ENCODE measurements at regions not wholly inside any gene's neighbourhood (a gene's known extent, or its start where the extent isn't known, plus 50 kb on each side); places are given as distances from the start of the nearest gene placed in this dataset.

GRCh38 chr4:181137351-181137750 lies 1105.9 kb upstream of the TENM3 start:
- no TSS peak for BruUV-seq (replicated peaks)
- H3K23ac ChIP-seq (ENCODE audit: low read depth, low read length), result no peak overlapping the region
- no peak overlapping the region for H2AFZ ChIP-seq (replicated peaks; ENCODE audit: low read length, poor library complexity)
- H3K4ac ChIP-seq (ENCODE audit: low read depth, low read length), result no peak overlapping the region
- dilution Hi-C loops (cut with HindIII; ENCODE audit: low sequenced_read_pairs, unreplicated experiment), result no loop called here
- in situ Hi-C loops (cut with MboI; ENCODE audit: low sequenced_read_pairs), result loop anchor here (25.0 kb wide), 1 partner anchor 1675 kb away; no protein-coding TSS in a partner anchor
- no peak overlapping the region for H2BK15ac ChIP-seq (ENCODE audit: low read depth, low read length)
- no peaks in the 10 kb centered on the region for H4K20me1 ChIP-seq (ENCODE audit: insufficient read depth, low read length)
- no peak overlapping the region for H3K14ac ChIP-seq (replicated peaks; ENCODE audit: low read depth, low read length)
- no peak overlapping the region for H3K9ac ChIP-seq (ENCODE audit: low read depth, low read length)
- no peak overlapping the region for H2BK120ac ChIP-seq (ENCODE audit: low read depth, low read length)
- H4K8ac ChIP-seq (ENCODE audit: low read depth in 2 of 2, low read length in 2 of 2), result no peak overlapping the region
- H2BK20ac ChIP-seq (ENCODE audit: low read depth, low read length), result no peak overlapping the region
- DNase-seq (no peak), ATAC-seq (ENCODE audit: low read depth) (no peak)
- H3K4me2 ChIP-seq (ENCODE audit: low read depth, low read length), result no peak overlapping the region
- H3K56ac ChIP-seq (ENCODE audit: extremely low read depth, insufficient read depth, low read length), result no peak overlapping the region
- 100% methylated on average over 1 of the region's 3 CpGs; no CpG with 5 or more reads in 1 of the 2 experiments for WGBS, 2 experiments (ENCODE audit: extremely low coverage in 2 of 2, insufficient read length in 1 of 2)
- POLR2A ChIA-PET (ENCODE audit: unreplicated experiment), result no interaction called here
- H3K27ac ChIP-seq (ENCODE audit: insufficient read depth, low read length), result no peak overlapping the region
- no peak overlapping the region for H4K5ac ChIP-seq (ENCODE audit: low read depth, low read length)
- no peak overlapping the region for H2AK5ac ChIP-seq (ENCODE audit: low read depth, low read length)
- H4K91ac ChIP-seq (ENCODE audit: insufficient read depth, low read depth, low read length), result no peak overlapping the region
- no peak overlapping the region for H3K18ac ChIP-seq (ENCODE audit: low read depth, low read length)
- TF ChIP-seq FOS (IDR thresholded peaks at IDR 0.05; ENCODE audit: low read depth, low read length), result no peak
- TF ChIP-seq, protein P1, sequence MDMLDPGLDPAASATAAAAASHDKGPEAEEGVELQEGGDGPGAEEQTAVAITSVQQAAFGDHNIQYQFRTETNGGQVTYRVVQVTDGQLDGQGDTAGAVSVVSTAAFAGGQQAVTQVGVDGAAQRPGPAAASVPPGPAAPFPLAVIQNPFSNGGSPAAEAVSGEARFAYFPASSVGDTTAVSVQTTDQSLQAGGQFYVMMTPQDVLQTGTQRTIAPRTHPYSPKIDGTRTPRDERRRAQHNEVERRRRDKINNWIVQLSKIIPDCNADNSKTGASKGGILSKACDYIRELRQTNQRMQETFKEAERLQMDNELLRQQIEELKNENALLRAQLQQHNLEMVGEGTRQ (IDR thresholded peaks at IDR 0.05; ENCODE audit: low read depth, low read length), result no peak
- TF ChIP-seq MAFK (IDR thresholded peaks at IDR 0.05; ENCODE audit: low read depth, low read length), result no peak
- TF ChIP-seq CHD1 (IDR thresholded peaks at IDR 0.05; ENCODE audit: low read depth, low read length), result no peak
- TF ChIP-seq SMC3 (IDR thresholded peaks at IDR 0.05; ENCODE audit: low read depth, low read length), result no peak
- TF ChIP-seq MXI1 (IDR thresholded peaks at IDR 0.05; ENCODE audit: borderline replicate concordance, low read depth, low read length), result no peak
- TF ChIP-seq NFE2L2 (IDR thresholded peaks at IDR 0.05; ENCODE audit: low read depth, low read length), result no peak
- TF ChIP-seq MAZ (IDR thresholded peaks at IDR 0.05; ENCODE audit: borderline replicate concordance, low read depth, low read length), result no peak
- TF ChIP-seq CEBPB (IDR thresholded peaks at IDR 0.05; ENCODE audit: low read depth, low read length), result no peak
- H3K79me1 ChIP-seq (ENCODE audit: low read depth in 1 of 2, low read length in 2 of 2), result no peaks in the 10 kb centered on the region
- H3K9me1 ChIP-seq (ENCODE audit: insufficient read depth, low read length), result no peaks in the 10 kb centered on the region; the same call in 1 of the 2 replicates
- H3K4me1 ChIP-seq (ENCODE audit: control insufficient read depth, insufficient read depth, low read length), result no peaks in the 10 kb centered on the region
- H3K4me3 ChIP-seq (ENCODE audit: insufficient read depth, low read depth, low read length), result no peak overlapping the region
- H2AK9ac ChIP-seq (replicated peaks; ENCODE audit: low read depth, low read length, poor library complexity), result no peak overlapping the region
- peaks cover 3% of the 10 kb centered on the region for H3K9me3 ChIP-seq (ENCODE audit: control insufficient read depth, insufficient read depth, low read length)
- intact Hi-C loops (cut with micrococcal nuclease), result no loop called here
- no peaks in the 10 kb centered on the region for H3K27me3 ChIP-seq (ENCODE audit: control insufficient read depth, insufficient read depth, low read length)
- no peaks in the 10 kb centered on the region for H3K36me3 ChIP-seq (ENCODE audit: control insufficient read depth, insufficient read depth, low read length)
- no peak overlapping the region for H2BK5ac ChIP-seq (ENCODE audit: low read depth, low read length, poor library complexity, severe bottlenecking)
- CTCF ChIA-PET, result no interaction called here

Data from IMR-90 (cell line).